LNCAP (cell line): ENCODE measurements at regions not wholly inside any gene's neighbourhood (a gene's known extent, or its start where the extent isn't known, plus 50 kb on each side); places are given as distances from the start of the nearest gene placed in this dataset.

ENCODE experiments used
- CTCF ChIP-seq: fragments of 450-650 bp; IDR thresholded peaks from 2 replicates; pipeline ENCODE4 v1.5.1; 2017; ENCODE audit warnings: mild to moderate bottlenecking

GRCh38 chr20:12718619-12719018 is 290.2 kb upstream of the SPTLC3 start:
- TF ChIP-seq CTCF, result no peak

- TF ChIP-seq CTCF, result no peak
Observed at GRCh38 chr20:12721636-12722035, 287.1 kb upstream of the SPTLC3 start.

- no peak for TF ChIP-seq CTCF
Observed at GRCh38 chr20:12722091-12722490, 286.7 kb upstream of the SPTLC3 start.

- no peak for TF ChIP-seq CTCF
Observed at GRCh38 chr20:12723811-12724210, 285.0 kb upstream of the SPTLC3 start.

GRCh38 chr20:12728782-12729181 is 280.0 kb upstream of the SPTLC3 start:
- TF ChIP-seq CTCF, result no peak

- no peak for TF ChIP-seq CTCF
Observed at GRCh38 chr20:12729326-12729725, 279.4 kb upstream of the SPTLC3 start.

- TF ChIP-seq CTCF, result no peak
Observed at GRCh38 chr20:12733811-12734210, 275.0 kb upstream of the SPTLC3 start.

GRCh38 chr20:12737497-12737896 is 271.3 kb upstream of the SPTLC3 start:
- TF ChIP-seq CTCF, result no peak
